RPMI8226 (cell line): ENCODE measurements at regions not wholly inside any gene's neighbourhood (a gene's known extent, or its start where the extent isn't known, plus 50 kb on each side); places are given as distances from the start of the nearest gene placed in this dataset.

Experiments used
- DNase-seq: peaks from one replicate; pipeline ENCODE4 v3.0.0-alpha.2; 2015

DNA sequence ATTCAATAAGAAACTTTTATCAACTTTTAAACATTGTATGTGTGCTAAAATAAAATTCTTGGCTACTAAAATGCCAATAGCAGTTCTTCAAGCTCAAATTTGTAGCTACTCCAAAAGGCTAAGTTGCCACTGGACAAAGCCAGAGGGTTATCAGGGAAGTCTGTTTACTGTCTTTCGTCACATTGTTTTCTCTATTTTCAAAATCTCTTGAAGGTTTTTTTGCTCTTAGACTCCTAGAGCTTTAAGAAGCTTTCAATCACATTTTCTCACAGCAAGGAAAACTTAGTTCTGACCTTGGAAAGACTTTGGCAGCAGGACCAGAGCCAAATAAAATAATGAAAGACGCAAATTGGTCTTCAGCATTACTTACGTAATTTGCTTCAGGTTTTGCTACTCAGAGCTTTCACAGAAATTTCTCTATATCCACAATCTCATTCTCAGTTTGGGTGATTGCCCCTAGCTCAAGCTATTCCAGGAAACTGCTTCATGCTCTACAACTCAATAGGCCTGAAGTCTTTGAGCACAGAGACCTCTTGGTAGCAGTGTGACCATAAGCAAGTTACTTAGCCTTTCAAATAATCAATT, 257.7 kb downstream of the GABRG2 start:
- DNase-seq = no peak

DNA sequence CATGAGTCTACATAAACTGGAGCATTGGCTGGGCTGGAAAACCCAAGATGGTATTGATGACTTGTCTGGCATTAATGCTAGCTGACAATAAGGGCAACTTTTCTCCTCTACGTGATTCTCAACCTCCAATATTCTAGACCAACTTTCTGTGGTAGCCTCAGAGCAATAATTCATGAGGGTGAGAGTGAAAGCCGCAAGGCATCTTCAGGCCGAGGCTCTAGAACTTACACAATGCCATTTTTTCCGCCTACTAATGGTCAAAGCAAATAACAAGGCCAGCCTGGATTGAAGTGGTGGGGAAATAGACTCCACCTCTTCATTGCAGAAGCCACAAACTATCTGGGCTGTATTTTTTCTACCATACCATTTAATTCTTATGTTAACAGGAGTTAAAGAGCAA, 267.4 kb downstream of the GABRG2 start:
- no peak for DNase-seq

DNA sequence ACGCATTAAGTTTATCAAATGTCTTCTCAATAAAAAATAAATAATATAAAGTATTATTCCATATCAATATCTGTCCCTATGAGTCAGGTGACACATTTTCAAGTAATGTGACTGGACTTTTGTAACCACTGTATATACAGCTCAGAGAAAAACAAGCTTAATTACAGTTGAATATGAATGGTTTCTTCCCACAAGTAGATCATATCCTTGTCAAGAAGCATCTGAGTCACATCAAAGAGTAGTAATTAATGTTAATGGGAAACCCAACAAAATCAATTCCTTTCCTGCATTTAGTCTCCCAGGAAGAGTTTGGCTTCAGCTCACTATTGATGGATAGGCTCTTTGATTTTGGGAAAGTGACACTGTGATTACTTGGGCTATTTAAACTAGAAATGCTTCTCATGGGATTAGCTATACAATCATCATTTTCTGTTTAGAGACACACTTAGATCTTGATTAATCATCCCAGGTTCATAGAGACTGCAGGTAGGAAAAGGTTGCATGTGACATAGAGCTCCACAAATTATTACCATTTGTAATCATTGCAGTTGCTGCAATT, 292.9 kb downstream of the GABRG2 start:
- DNase-seq = no peak

GRCh38 chr5:162372256-162372655, 304.7 kb downstream of the GABRG2 start:
- no peak for DNase-seq

DNA sequence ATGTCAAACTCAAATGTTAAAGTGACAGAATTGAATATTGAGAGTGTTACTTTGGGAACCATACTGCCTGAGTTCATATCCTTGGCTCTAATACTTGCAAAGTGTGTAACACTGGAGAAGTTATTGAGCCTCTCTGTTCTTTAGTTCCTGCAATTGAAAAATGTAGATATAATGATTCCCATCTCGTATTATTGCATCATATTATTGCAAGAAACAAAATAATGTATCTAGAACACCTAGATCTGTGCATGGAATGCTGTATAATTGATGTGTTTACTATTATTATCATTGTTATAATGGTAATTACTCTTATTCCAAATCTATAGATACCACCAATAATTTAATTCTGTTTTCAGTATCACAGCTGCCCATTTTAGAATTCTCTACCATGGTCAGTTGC, 310.3 kb downstream of the GABRG2 start:
- DNase-seq = no peak

DNA sequence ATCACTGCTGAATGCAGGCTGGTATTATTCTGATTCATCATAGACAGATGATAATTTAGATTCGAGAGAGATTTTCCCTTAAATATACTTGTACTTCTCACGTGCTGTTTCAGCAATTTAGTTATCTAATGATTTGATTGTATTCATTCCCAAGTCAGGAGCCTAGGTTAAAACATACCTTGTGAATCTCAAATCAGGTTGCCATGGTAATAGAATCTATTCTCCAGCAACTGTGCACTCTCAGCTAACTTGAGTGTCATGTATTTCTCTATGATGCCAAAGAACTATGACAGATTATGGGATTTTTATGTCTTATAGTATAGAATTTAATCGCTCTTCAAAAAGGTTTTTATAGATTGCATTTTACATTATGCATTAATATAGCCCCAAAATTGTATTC, 315.3 kb downstream of the GABRG2 start:
- no peak for DNase-seq

- DNase-seq = no peak
Measured at GRCh38 chr5:162384225-162384624, 316.7 kb downstream of the GABRG2 start.

- no peak for DNase-seq
Measured at GRCh38 chr5:162391833-162392232, 324.3 kb downstream of the GABRG2 start.

DNA sequence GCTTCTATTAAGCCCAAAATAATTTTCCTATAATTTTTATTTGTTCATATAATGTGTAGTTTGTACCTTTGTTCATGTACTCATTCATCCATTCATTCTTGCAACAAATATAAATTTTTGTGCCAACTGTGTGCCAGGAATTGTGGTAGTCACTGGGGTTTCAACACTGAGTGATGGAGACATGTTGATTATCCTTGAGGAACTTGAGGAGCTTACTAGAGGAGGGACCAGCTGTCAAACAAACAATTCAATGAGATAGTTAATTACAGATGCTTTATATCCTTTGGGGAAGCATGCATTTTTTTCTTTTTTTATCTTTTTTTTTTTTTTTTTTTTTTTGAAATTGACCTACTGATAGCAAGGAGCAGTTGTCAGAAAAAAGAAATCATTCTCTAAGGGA, 324.8 kb downstream of the GABRG2 start:
- no peak for DNase-seq

GRCh38 chr5:162393534-162393933, 326.0 kb downstream of the GABRG2 start:
- no peak for DNase-seq

DNA sequence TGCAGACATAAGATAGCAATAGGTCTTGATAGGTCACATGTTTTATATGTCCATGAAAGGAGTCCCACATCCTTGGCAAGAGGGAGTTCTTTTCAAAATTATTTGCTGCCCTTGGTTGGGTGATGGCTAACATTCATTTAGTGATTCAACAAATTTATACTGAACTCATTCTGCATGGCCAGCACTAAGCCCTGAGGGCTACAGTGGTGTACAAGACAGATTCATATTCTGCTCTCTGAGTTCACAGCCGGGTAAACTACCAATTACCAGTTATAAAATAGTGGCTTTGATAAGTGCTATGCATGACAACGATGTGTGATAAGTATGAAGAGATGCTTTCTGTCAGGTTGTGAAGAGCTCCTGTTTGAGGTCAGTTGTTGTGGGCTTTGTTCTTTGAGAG, 340.0 kb downstream of the GABRG2 start:
- no peak for DNase-seq

GRCh38 chr5:162410365-162410764, 342.8 kb downstream of the GABRG2 start:
- DNase-seq = no peak

GRCh38 chr5:162429142-162429541, 361.6 kb downstream of the GABRG2 start:
- no peak for DNase-seq

DNA sequence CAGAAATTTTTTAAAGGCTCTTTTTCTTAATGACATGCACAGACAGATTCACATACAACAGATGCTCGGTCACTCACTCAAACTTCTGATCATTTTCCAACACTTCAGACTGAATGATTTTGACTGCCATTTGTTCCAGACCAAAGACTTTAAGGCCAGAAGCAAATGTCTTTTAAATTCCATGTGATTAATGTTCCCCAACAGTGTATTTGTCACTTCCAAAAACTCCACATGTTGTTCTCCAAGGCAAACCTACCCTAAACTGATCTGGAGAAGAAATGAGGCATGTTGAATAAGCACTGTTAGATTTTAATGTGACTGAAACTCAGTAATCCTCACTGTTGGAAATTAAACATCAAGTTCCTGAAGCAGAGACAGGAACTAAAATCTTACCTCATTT, 366.7 kb downstream of the GABRG2 start:
- DNase-seq = no peak

GRCh38 chr5:162436055-162436454, 368.5 kb downstream of the GABRG2 start:
- DNase-seq = no peak

DNA sequence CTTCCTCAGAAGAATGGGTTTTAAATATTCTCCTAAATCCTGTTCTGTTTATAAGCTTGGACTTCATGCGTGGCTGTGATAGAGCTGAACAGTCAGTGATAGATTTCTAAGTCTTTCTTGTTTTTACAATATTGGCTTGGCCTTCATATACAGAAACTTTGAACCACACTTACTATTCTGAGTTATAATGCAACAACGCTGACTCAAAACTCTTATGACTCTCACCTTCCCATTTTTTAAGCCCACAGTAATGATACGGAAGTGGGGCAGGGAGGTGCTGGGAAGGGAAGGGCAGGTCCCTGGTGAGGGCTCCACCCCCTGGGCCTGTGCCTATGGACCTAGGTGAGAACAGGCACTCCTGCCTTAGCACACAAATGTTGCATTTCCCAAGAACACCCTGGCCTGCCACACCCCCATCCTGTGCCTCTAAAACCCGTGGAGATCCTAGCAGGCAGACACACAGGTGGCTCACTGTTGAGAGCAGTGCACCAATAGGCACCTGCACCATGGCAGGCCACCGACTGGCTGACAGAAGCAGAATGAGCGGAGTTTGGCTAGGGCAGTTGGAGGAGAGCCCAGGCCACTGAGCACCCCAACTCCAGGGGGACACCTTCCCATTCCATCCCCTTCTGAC, 376.7 kb downstream of the GABRG2 start:
- DNase-seq = no peak

GRCh38 chr5:162456086-162456485, 388.5 kb downstream of the GABRG2 start:
- no peak for DNase-seq

DNA sequence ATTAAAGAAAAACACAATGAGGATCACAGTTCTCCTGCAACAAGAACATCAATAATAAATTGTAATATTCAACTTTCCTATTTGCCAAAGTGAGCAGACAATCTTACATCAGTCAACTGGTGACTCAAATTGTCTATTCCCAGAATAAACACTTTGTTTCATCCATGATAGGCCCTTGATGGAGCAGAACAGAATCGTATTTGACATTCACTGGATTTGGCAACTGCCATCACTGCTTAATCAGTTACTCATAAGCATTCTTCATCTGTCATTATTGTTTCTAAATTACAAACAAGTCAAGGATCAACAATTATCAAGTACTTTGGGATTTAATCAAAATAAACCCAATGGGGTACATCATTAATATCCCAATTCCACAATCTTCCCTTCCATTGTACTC, 398.4 kb downstream of the GABRG2 start:
- DNase-seq = no peak

DNA sequence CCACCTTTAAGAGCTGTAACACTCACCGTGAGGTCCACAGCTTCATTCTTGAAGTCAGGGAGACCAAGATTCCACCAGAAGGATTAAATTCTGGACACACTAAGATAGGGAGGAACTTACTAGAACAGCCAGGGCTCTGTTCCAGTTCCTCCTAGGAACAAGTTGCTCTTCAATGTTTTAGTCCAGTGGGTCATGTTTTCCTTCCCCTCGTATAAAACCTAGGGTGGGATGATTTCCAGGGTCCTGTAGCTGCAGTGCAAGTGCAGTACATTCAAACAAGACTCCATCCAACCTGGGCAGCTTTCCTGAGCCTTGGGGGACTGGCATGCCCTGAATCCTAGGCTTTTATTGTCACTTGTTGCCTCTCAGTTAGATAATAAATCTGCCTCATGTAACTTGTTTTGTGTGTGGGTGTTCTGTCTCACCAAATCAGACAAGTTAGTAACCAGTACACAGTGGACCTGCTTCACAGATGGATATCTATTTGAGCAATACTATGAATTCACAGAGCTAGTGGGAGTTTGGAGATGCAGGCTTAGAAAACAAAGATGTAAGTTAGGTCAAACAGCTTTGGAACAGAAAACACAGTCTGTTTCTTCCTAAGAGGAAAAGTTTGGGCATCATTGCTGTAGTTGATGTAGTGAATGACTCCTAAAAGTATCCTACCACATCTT, 405.6 kb downstream of the GABRG2 start:
- no peak for DNase-seq

DNA sequence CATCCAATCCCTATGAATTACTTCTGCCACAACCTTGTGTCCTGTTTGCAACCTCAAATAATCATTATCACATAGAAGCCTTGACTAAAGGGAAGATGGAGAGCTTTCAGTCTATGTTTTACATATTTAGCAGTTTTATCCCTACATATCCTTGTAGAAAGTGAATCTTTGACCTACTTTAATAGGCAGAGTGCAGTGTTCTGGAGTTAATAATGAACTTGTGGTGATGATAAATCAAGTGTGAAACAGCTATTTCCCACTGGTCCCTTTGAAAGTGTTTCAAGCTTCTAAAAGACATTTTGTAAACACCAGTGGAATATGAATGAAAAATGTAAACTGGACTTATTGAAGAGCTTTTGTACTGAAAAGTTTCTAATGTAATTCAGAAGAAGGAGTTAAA, 406.7 kb downstream of the GABRG2 start:
- DNase-seq = no peak

DNA sequence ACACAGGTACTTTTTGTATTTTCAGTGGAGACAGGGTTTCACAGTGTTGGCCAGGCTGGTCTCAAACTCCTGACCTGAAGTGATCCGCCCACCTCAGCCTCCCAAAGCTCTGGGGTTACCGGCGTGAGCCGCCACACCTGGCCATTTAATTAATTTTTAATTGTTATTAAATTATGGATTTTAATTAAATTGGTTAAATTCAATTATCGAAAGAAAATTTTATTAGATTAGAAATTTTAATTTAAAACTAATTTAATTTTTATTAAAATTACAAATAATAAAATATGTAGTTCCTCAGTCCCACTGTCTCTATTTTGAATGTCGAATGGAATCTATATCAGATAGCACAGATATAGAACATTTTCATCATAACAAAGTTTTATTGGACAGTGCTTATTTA, 416.5 kb downstream of the GABRG2 start:
- no peak for DNase-seq

GRCh38 chr5:162484986-162485385, 417.4 kb downstream of the GABRG2 start:
- DNase-seq = no peak

DNA sequence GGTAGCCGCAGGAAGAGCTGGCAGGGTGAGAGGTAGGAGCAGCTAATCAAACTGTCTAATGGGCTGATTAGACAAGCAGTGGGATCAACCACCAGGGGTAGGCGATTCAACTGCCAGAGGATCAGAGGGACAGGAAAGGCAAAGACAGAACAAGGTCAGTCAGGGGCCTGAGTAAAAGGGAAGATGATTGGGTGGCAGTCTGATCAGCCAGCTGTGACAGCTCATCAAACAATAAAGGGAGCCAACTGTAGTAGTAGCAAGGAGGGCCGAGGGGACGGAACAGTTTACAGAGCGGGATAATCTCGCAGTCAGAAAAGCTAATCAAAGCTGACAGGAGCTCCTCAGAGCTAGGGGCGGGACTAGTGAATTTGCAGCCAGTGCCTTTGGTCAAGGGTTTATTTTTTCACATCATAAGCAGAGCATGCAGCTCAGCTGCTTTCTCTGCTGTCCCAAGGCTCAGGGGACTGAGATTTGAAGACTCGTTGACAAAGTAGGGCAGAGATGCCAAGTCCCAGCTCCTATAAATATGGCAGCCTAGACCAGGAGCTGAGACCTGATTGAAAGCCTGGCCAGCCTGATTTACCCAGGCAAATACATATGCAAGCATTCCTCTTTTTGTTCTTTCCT, 418.2 kb downstream of the GABRG2 start:
- DNase-seq = no peak
